ENCODE measurements at regions not wholly inside any gene's neighbourhood (a gene's known extent, or its start where the extent isn't known, plus 50 kb on each side); places are given as distances from the start of the nearest gene placed in this dataset.

- TF ChIP-seq GATA3 (IDR thresholded peaks at IDR 0.05; ENCODE audit: low read depth, low read length) (no peak), GATA2 (IDR thresholded peaks at IDR 0.05; ENCODE audit: low read depth, low read length) (no peak)
Measured at GRCh38 chr4:188976644-188977115, 837.4 kb downstream of the TRIML1 start.

GRCh38 chr4:188984518-188984917 lies 845.3 kb downstream of the TRIML1 start:
- no peak for TF ChIP-seq GATA2 (IDR thresholded peaks at IDR 0.05; ENCODE audit: low read depth, low read length)
- TF ChIP-seq GATA3 (IDR thresholded peaks at IDR 0.05; ENCODE audit: low read depth, low read length): no peak

GRCh38 chr4:188986271-188986689 lies 847.0 kb downstream of the TRIML1 start:
- TF ChIP-seq GATA3 (IDR thresholded peaks at IDR 0.05; ENCODE audit: low read depth, low read length) (no peak), GATA2 (IDR thresholded peaks at IDR 0.05; ENCODE audit: low read depth, low read length) (no peak)

- TF ChIP-seq GATA3 (IDR thresholded peaks at IDR 0.05; ENCODE audit: low read depth, low read length) (no peak), GATA2 (IDR thresholded peaks at IDR 0.05; ENCODE audit: low read depth, low read length) (no peak)
Measured at GRCh38 chr4:188987011-188987410, 847.8 kb downstream of the TRIML1 start.

- TF ChIP-seq GATA3 (IDR thresholded peaks at IDR 0.05; ENCODE audit: low read depth, low read length) (no peak), GATA2 (IDR thresholded peaks at IDR 0.05; ENCODE audit: low read depth, low read length) (no peak)
Measured at GRCh38 chr4:188988131-188988530, 848.9 kb downstream of the TRIML1 start.

- TF ChIP-seq GATA3 (IDR thresholded peaks at IDR 0.05; ENCODE audit: low read depth, low read length) (no peak), GATA2 (IDR thresholded peaks at IDR 0.05; ENCODE audit: low read depth, low read length) (no peak)
Measured at GRCh38 chr4:188989371-188989770, 850.1 kb downstream of the TRIML1 start.

GRCh38 chr4:188992706-188993105 lies 853.5 kb downstream of the TRIML1 start:
- TF ChIP-seq GATA2 (IDR thresholded peaks at IDR 0.05; ENCODE audit: low read depth, low read length): no peak
- no peak for TF ChIP-seq GATA3 (IDR thresholded peaks at IDR 0.05; ENCODE audit: low read depth, low read length)

- no peak for TF ChIP-seq GATA3 (IDR thresholded peaks at IDR 0.05; ENCODE audit: low read depth, low read length)
- TF ChIP-seq GATA2 (IDR thresholded peaks at IDR 0.05; ENCODE audit: low read depth, low read length): no peak
Measured at GRCh38 chr4:188993871-188994270, 854.6 kb downstream of the TRIML1 start.

- TF ChIP-seq GATA3 (IDR thresholded peaks at IDR 0.05; ENCODE audit: low read depth, low read length): no peak
- no peak for TF ChIP-seq GATA2 (IDR thresholded peaks at IDR 0.05; ENCODE audit: low read depth, low read length)
Measured at GRCh38 chr4:189001283-189001970, 862.2 kb downstream of the TRIML1 start.

- no peak for TF ChIP-seq GATA3 (IDR thresholded peaks at IDR 0.05; ENCODE audit: low read depth, low read length)
- no peak for TF ChIP-seq GATA2 (IDR thresholded peaks at IDR 0.05; ENCODE audit: low read depth, low read length)
Measured at GRCh38 chr4:189001971-189002450, 862.8 kb downstream of the TRIML1 start.

GRCh38 chr4:189002475-189002874 lies 863.2 kb downstream of the TRIML1 start:
- TF ChIP-seq GATA2 (IDR thresholded peaks at IDR 0.05; ENCODE audit: low read depth, low read length): no peak
- TF ChIP-seq GATA3 (IDR thresholded peaks at IDR 0.05; ENCODE audit: low read depth, low read length): no peak

- TF ChIP-seq GATA3 (IDR thresholded peaks at IDR 0.05; ENCODE audit: low read depth, low read length): no peak
- TF ChIP-seq GATA2 (IDR thresholded peaks at IDR 0.05; ENCODE audit: low read depth, low read length): no peak
Measured at GRCh38 chr4:189021831-189022230, 882.6 kb downstream of the TRIML1 start.

GRCh38 chr4:189022440-189023035 lies 883.3 kb downstream of the TRIML1 start:
- TF ChIP-seq GATA2 (IDR thresholded peaks at IDR 0.05; ENCODE audit: low read depth, low read length) (peak; percentile 38; the same call in 1 of the 2 replicates), GATA3 (IDR thresholded peaks at IDR 0.05; ENCODE audit: low read depth, low read length) (no peak)

- no peak for TF ChIP-seq GATA3 (IDR thresholded peaks at IDR 0.05; ENCODE audit: low read depth, low read length)
- no peak for TF ChIP-seq GATA2 (IDR thresholded peaks at IDR 0.05; ENCODE audit: low read depth, low read length)
Measured at GRCh38 chr4:189029976-189030504, 890.8 kb downstream of the TRIML1 start.

All from SH-SY5Y (cell line).